Forelimb muscle (tissue), 1 donor: ENCODE measurements at regions not wholly inside any gene's neighbourhood (a gene's known extent, or its start where the extent isn't known, plus 50 kb on each side); places are given as distances from the start of the nearest gene placed in this dataset.

Experiments
- DNase-seq: peaks from one replicate; pipeline ENCODE4 v3.0.0-alpha.2; 2013; ENCODE audit warnings: low read depth

GRCh38 chr11:127233998-127234397 lies 233.4 kb upstream of the KIRREL3 start:
- no peak for DNase-seq

- no peak for DNase-seq
These were observed 229.8 kb upstream of the KIRREL3 start for GRCh38 chr11:127230392-127230791.

DNA sequence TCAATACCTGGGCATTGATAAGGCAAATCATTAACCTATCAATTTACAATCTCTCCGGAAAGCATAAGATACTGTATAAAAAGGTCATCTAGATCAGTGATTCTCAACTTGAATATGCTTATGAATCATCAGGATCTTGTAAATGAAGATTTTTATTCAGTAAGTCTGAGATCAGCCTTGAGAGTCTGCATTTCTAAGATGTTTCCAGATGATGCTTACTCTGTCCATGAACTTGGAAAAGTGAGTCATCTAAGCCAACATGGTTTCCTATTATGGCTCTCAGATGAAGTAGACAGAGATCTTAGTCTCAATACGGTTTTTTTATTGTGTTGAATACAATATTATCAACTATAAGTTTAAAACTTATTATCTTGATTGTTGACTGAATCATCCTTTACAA lies 226.4 kb upstream of the KIRREL3 start:
- no peak for DNase-seq

GRCh38 chr11:127226380-127226779 lies 225.8 kb upstream of the KIRREL3 start:
- DNase-seq: no peak

DNA sequence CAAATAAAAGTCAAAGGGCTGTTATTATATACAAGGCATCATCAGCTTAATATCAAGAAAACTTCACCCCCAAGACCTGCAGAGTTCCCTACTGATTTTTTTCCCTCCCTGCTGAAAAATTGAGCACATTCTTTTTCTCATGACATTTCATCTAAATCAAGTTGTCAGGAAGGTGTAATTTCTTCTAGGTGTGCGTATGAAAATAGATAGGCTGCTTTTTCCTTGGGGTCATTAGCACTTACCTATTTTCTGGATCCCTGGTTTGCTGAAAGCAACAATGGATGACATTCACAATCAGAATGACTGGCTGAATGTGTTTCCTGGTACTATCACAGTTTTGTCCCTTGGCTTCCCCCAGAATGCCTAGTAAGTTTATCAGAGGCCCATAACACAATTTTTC lies 225.0 kb upstream of the KIRREL3 start:
- DNase-seq: no peak

GRCh38 chr11:127224276-127224675 lies 223.7 kb upstream of the KIRREL3 start:
- DNase-seq: no peak

GRCh38 chr11:127223633-127224032 lies 223.1 kb upstream of the KIRREL3 start:
- no peak for DNase-seq

GRCh38 chr11:127223026-127223425 lies 222.5 kb upstream of the KIRREL3 start:
- DNase-seq: no peak

GRCh38 chr11:127219704-127220103 lies 219.1 kb upstream of the KIRREL3 start:
- no peak for DNase-seq

DNA sequence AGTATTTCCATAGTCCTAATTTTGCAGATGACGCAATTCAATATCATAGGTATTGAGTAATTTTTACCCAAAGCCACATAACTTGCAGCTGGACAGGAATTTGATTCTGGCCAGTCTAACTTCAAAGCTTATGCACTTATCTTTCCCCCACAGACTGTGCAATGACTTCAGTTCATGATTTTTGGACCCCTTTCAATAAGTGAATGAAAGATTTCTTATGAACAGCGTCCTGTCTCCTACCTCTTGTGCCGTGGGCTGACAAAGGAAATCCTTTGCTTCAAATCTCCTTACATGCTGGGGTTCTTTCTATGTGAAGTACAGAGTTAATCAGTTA lies 217.7 kb upstream of the KIRREL3 start:
- DNase-seq: no peak

DNA sequence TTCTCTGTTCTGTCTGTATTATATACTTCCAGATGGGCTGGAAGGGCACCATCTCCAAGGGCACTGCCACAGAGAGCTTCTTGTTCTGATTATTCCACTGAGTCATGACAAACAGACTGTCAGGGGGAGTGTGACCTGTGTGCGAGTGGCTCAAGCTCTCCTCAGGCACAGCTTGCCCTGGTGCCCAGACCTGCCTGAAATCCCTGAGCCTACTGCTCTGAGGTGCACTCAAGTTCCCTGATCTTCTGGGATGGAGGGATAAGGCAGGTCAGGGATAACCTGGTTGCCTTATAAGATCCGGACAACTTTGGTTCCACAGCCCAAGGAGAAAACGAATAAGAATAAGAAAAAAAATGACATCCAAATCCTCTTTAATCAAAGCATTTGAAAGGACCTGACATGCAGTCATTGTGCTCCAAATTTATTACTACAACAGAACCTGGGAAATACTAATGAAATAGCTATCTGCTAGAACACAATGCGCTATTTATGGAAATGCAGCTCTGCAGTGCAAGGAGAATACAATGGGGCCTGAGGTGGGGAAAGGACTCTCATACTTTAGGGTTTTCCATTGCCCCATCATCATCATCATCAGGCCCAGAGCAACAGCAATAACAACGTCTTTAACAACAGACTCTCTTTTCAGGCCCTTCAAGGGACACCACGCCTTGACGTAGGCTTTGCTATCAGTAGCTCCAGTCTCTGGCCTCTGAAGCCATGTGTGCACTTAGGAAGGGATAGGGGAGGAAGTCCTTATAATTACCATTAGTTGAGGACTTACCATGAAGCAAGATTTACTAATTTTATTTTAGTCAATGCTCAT lies 217.1 kb upstream of the KIRREL3 start:
- DNase-seq: no peak

DNA sequence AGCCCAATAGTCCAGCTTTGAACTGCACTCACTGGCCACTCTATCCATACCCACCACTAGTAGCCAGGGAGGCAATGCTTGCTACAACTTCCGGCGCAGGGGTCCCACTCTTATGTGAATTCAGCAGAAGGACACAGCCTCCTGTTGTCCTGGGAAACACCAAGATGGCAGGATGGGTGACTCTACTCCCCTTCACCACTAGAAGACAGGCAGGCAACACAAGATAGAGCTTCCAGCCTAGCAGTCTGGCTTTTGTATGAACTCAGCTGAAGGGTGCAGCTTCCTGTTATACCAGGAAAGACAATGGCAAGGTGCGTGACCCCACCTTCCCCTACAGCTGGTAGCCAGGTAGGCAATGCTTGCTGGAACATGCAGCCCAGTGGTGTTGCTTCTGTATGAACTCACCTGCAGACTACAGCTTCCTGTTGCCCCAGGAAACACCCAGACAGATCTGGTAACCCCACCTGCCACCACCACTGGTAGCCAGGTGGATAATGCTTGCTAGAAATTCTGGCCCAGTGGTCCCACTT lies 205.2 kb upstream of the KIRREL3 start:
- no peak for DNase-seq

GRCh38 chr11:127203490-127203889 lies 202.9 kb upstream of the KIRREL3 start:
- no peak for DNase-seq

GRCh38 chr11:127202105-127202504 lies 201.5 kb upstream of the KIRREL3 start:
- DNase-seq: no peak

DNA sequence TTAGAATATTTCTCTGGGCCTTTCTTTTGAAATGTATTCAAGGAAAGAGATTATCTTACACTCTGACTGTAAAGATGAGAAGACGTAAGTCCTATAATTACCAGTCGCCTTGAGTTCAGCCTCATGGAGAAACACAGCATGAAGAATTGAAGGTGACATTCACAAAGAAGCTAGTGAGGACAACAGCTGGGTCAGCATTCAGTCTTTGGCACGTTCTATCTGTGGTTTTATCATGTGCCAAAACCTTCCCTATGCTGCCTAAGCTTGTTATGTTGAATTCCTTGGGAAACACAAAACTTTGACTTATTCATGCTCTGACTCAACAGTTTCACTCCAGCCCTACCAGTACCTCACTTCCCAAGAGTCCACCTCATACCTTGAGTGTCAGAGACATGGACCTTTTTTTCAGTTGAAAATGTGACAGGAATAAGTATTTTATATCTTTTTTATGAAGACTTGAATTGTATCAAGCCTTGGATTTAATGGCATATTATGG lies 198.8 kb upstream of the KIRREL3 start:
- DNase-seq: no peak

GRCh38 chr11:127195501-127196120 lies 195.0 kb upstream of the KIRREL3 start:
- no peak for DNase-seq

- no peak for DNase-seq
These were observed 194.0 kb upstream of the KIRREL3 start for GRCh38 chr11:127194521-127194920.

DNA sequence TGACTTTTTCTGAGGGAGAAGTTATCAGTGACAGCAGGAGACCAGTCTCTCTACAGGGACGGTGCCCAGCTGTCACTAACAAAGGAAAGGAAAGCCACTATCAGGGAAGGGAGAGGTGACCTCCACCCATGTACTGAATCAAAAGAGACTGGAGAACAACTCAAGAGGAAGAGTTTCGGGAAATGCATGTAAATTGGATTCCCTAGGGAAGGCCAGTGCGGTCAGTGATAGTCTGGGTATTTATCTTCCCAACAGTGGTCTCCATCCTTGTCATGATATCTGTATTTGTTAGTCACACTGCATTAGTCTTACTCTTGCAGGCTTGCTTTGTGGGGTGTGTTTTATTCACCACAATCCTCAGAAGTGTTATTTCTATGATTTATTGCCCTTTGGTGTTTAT lies 193.4 kb upstream of the KIRREL3 start:
- DNase-seq: no peak

DNA sequence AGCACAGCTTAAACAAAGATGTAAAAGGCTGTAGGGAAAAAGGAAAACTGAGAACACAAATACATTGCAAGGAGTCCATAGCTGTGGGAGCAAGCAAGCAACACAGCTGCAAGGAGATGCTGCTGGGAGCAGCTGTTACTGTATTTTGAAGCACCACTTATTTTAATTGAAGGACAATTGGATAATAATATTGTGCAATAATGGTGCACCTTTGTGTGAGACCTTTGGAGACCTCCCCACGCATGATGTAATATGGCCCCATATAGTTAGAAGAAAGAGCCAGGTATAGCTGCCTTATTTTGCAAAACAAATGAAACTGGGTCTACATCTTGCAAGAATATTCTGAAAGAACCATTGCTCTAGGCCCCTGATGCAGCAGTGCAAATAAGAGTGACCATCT lies 191.1 kb upstream of the KIRREL3 start:
- DNase-seq: no peak

DNA sequence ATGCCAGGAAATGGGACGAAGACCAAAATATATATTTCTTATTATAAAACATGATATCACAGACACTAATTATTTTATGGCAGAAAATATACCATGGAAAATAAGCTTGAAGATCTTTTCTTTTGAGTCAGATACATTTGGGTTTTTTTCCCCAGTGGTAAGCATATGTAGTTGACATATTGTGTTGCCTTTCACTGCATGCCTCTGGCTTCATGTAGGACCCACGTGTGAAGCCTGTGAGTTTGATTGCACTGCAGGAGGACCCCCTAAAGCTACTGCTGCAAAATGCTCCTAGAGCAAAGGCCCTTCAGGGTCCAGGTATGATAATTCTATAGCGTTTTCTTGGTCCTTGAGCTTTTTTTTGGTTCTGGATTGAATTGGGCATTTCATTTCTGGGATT lies 190.7 kb upstream of the KIRREL3 start:
- DNase-seq: no peak

DNA sequence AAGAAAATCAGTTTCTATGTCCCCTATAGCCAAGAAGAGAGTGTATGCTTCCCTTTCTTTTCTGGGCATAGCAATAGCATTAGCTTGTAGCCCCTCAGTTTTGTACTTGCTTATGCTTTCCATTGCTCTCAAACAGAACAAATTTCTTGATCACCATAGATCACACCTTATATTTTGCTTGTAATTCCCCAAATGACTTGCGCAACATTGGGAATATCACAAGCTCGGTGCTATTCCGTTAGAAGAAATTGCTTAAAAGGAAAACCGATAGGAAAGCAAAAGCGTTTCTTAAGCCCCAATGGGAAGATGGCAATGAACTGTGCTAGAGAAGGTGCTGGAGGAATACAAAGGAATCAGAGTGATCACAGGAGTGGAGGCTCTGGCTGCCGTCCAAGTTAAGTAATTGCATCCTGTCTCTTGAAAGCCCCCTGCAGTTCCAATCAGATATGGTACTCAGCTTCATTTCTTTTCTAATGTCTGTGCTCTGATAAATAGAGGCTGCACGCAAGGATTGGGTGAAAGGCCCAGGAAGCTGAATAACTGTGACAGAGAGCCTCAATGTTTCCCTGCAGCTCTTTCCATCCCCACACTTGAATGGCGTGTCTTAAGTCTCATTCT lies 182.1 kb upstream of the KIRREL3 start:
- no peak for DNase-seq

- DNase-seq: no peak
These were observed 156.7 kb upstream of the KIRREL3 start for GRCh38 chr11:127157225-127157624.

GRCh38 chr11:127149410-127149809 lies 148.8 kb upstream of the KIRREL3 start:
- DNase-seq: no peak
